ENCODE measurements at regions not wholly inside any gene's neighbourhood (a gene's known extent, or its start where the extent isn't known, plus 50 kb on each side); places are given as distances from the start of the nearest gene placed in this dataset.

GRCh38 chr15:47586653-47587224 lies 130.6 kb upstream of the SEMA6D start:
- Histone ChIP-seq H2BK120ac (replicated peaks; ENCODE audit: low read depth, low read length) (no peak overlapping the region), H2BK12ac (ENCODE audit: low read depth, low read length) (no peak overlapping the region), H3K27me3 (replicated peaks in 1 of 4; ENCODE audit: control insufficient read depth in 3 of 4, extremely low read depth in 1 of 4, insufficient read depth in 3 of 4, low read length in 3 of 4) (no peaks in the 10 kb centered on the region), H3K4ac (replicated peaks; ENCODE audit: insufficient read length, low read depth, low read length) (no peak overlapping the region), H4K5ac (ENCODE audit: insufficient read length, low read depth, low read length) (no peak overlapping the region), H2AK5ac (ENCODE audit: low read depth, low read length) (no peak overlapping the region), H3K56ac (replicated peaks; ENCODE audit: insufficient read length, low read depth, low read length) (no peak overlapping the region), H3K4me2 (ENCODE audit: insufficient read depth in 1 of 2, low read depth in 2 of 2, low read length in 2 of 2) (no peak overlapping the region), H3K79me1 (ENCODE audit: low read depth, low read length) (no peaks in the 10 kb centered on the region), H3K9ac (replicated peaks in 1 of 4; ENCODE audit: extremely low read depth in 1 of 4, low read depth in 3 of 4, low read length in 3 of 4) (no peak overlapping the region), H3K23me2 (ENCODE audit: low read depth, low read length) (no peaks in the 10 kb centered on the region), H4K20me1 (replicated peaks in 1 of 2; ENCODE audit: control insufficient read depth in 1 of 2, insufficient read depth in 2 of 2, low read length in 2 of 2) (no peaks in the 10 kb centered on the region), H3K18ac (ENCODE audit: extremely low read depth, low read length) (no peak overlapping the region), H2BK20ac (ENCODE audit: low read length) (no peak overlapping the region), H3K79me2 (ENCODE audit: control insufficient read depth in 1 of 2, insufficient read depth in 2 of 2, low read length in 2 of 2) (no peaks in the 10 kb centered on the region), H4K91ac (replicated peaks; ENCODE audit: insufficient read length, low read length) (no peak overlapping the region), H3K23ac (ENCODE audit: insufficient read length) (no peak overlapping the region), H3K4me1 (replicated peaks in 1 of 4; ENCODE audit: control insufficient read depth in 3 of 4, insufficient read depth in 4 of 4, low read length in 3 of 4) (peaks cover 0 to 5% (median 3%) of the 10 kb centered on the region in 4 experiments; a peak in 3 of 7 replicates), H3K27ac (ENCODE audit: low read depth, low read length) (no peak overlapping the region), H2AFZ (ENCODE audit: low read length) (no peak overlapping the region; the same call in 1 of the 2 replicates), H3K4me3 (ENCODE audit: extremely low read depth in 1 of 4, insufficient read depth in 2 of 4, low read depth in 3 of 4, low read length in 4 of 4) (no peak overlapping the region), H2BK5ac (ENCODE audit: low read depth, low read length) (no peak overlapping the region; the same call in 1 of the 2 replicates), H4K8ac (ENCODE audit: extremely low read depth, insufficient read depth, low read length) (no peak overlapping the region), H2BK15ac (ENCODE audit: low read length) (no peak overlapping the region), H3K36me3 (ENCODE audit: control insufficient read depth in 2 of 4, insufficient read depth in 4 of 4, low read length in 3 of 4) (no peaks in the 10 kb centered on the region), H3K9me3 (ENCODE audit: insufficient read depth in 2 of 2, low read depth in 1 of 2, low read length in 1 of 2) (no peaks in the 10 kb centered on the region), H3K14ac (ENCODE audit: insufficient read length) (no peak overlapping the region)
- 91% methylated on average over 6 of the region's 6 CpGs; no CpG with 5 or more reads in 1 of the 2 experiments for WGBS, 2 experiments (ENCODE audit: extremely low coverage in 1 of 2, insufficient coverage in 1 of 2, insufficient read length in 1 of 2, insufficient replicate concordance in 2 of 2, low coverage in 1 of 2, low lambda C conversion rate in 2 of 2, missing lambda C conversion rate in 1 of 2)
- ChIA-PET CTCF (ENCODE audit: partially characterized antibody) (interaction anchor here (0.6 to 1.7 kb wide), 2 partner anchors 45 to 265 kb away, joined by 3 to 4 read pairs; no protein-coding TSS in a partner anchor), POLR2A (ENCODE audit: partially characterized antibody) (no interaction called here)
- FAIRE-seq (no peak), DNase-seq (ENCODE audit: low read depth in 1 of 2, low spot score in 2 of 2) (no peak)
- TF ChIP-seq ASH2L (IDR thresholded peaks at IDR 0.05; ENCODE audit: low read length) = no peak
- TF ChIP-seq PHF8 (conservative IDR thresholded peaks at IDR 0.05; ENCODE audit: low read depth, low read length) = no peak
- TF ChIP-seq RBBP5 (IDR thresholded peaks at IDR 0.05; ENCODE audit: borderline replicate concordance, low read depth, low read length) = no peak
- no peak for TF ChIP-seq EP300 (IDR thresholded peaks at IDR 0.05; ENCODE audit: borderline replicate concordance in 1 of 2, low read depth in 2 of 2, low read length in 2 of 2)
- TF ChIP-seq NANOG (IDR thresholded peaks at IDR 0.05; ENCODE audit: insufficient read depth, low read depth, low read length, poor library complexity, severe bottlenecking) = no peak

Data from H1 (cell line).